ENCODE measurements at regions not wholly inside any gene's neighbourhood (a gene's known extent, or its start where the extent isn't known, plus 50 kb on each side); places are given as distances from the start of the nearest gene placed in this dataset.

GRCh38 chr1:78227705-78228635 is 182.2 kb downstream of the GIPC2 start:
- no peaks in the 10 kb centered on the region for H3K36me3 ChIP-seq (ENCODE audit: control insufficient read depth in 2 of 2, insufficient read depth in 2 of 2, low read length in 2 of 2)
- no peaks in the 10 kb centered on the region for H3K4me1 ChIP-seq (ENCODE audit: control insufficient read depth, insufficient read depth, low read length)
- H3K4me3 ChIP-seq (ENCODE audit: low read length in 2 of 2), result no peak overlapping the region
- peaks cover 8 to 11% of the 10 kb centered on the region in 2 donors for H3K9me3 ChIP-seq (ENCODE audit: control insufficient read depth in 2 of 2, low read length in 2 of 2)
- H3K27me3 ChIP-seq (ENCODE audit: control insufficient read depth in 1 of 2, insufficient read depth in 2 of 2, low read length in 2 of 2), result no peaks in the 10 kb centered on the region
- H3K9ac ChIP-seq (ENCODE audit: low read length in 2 of 2), result no peak overlapping the region
- H3K27ac ChIP-seq (ENCODE audit: low read length), result no peak overlapping the region

- no peak overlapping the region for H3K4me3 ChIP-seq (ENCODE audit: low read length in 2 of 2)
- H3K9ac ChIP-seq (ENCODE audit: low read length in 2 of 2), result no peak overlapping the region
- no peaks in the 10 kb centered on the region for H3K36me3 ChIP-seq (ENCODE audit: control insufficient read depth in 2 of 2, insufficient read depth in 2 of 2, low read length in 2 of 2)
- H3K27me3 ChIP-seq (ENCODE audit: control insufficient read depth in 1 of 2, insufficient read depth in 2 of 2, low read length in 2 of 2), result no peaks in the 10 kb centered on the region
- H3K9me3 ChIP-seq (ENCODE audit: control insufficient read depth in 2 of 2, low read length in 2 of 2), result peaks cover 8 to 11% of the 10 kb centered on the region in 2 donors
- H3K4me1 ChIP-seq (ENCODE audit: control insufficient read depth, insufficient read depth, low read length), result no peaks in the 10 kb centered on the region
- H3K27ac ChIP-seq (ENCODE audit: low read length), result no peak overlapping the region
These were observed 183.6 kb downstream of the GIPC2 start for GRCh38 chr1:78229344-78229743.

GRCh38 chr1:78231477-78231876 is 185.7 kb downstream of the GIPC2 start:
- H3K27me3 ChIP-seq (ENCODE audit: control insufficient read depth in 1 of 2, insufficient read depth in 2 of 2, low read length in 2 of 2), result no peaks in the 10 kb centered on the region
- no peak overlapping the region for H3K4me3 ChIP-seq (ENCODE audit: low read length in 2 of 2)
- no peak overlapping the region for H3K9ac ChIP-seq (ENCODE audit: low read length in 2 of 2)
- H3K36me3 ChIP-seq (ENCODE audit: control insufficient read depth in 2 of 2, insufficient read depth in 2 of 2, low read length in 2 of 2), result no peaks in the 10 kb centered on the region
- H3K9me3 ChIP-seq (ENCODE audit: control insufficient read depth in 2 of 2, low read length in 2 of 2), result peaks cover 8 to 11% of the 10 kb centered on the region in 2 donors
- no peaks in the 10 kb centered on the region for H3K4me1 ChIP-seq (ENCODE audit: control insufficient read depth, insufficient read depth, low read length)
- H3K27ac ChIP-seq (ENCODE audit: low read length), result no peak overlapping the region

GRCh38 chr1:78231894-78232293 is 186.1 kb downstream of the GIPC2 start:
- Histone ChIP-seq H3K9ac (ENCODE audit: low read length in 2 of 2) (no peak overlapping the region), H3K4me1 (ENCODE audit: control insufficient read depth, insufficient read depth, low read length) (no peaks in the 10 kb centered on the region), H3K27ac (ENCODE audit: low read length) (no peak overlapping the region), H3K36me3 (ENCODE audit: control insufficient read depth in 2 of 2, insufficient read depth in 2 of 2, low read length in 2 of 2) (no peaks in the 10 kb centered on the region), H3K4me3 (ENCODE audit: low read length in 2 of 2) (no peak overlapping the region), H3K27me3 (ENCODE audit: control insufficient read depth in 1 of 2, insufficient read depth in 2 of 2, low read length in 2 of 2) (no peaks in the 10 kb centered on the region), H3K9me3 (ENCODE audit: control insufficient read depth in 2 of 2, low read length in 2 of 2) (peaks cover 7% of the 10 kb centered on the region in 2 donors)

- H3K9ac ChIP-seq (ENCODE audit: low read length in 2 of 2), result no peak overlapping the region
- H3K27ac ChIP-seq (ENCODE audit: low read length), result no peak overlapping the region
- H3K4me1 ChIP-seq (ENCODE audit: control insufficient read depth, insufficient read depth, low read length), result no peaks in the 10 kb centered on the region
- no peaks in the 10 kb centered on the region for H3K27me3 ChIP-seq (ENCODE audit: control insufficient read depth in 1 of 2, insufficient read depth in 2 of 2, low read length in 2 of 2)
- H3K9me3 ChIP-seq (ENCODE audit: control insufficient read depth in 2 of 2, low read length in 2 of 2), result peaks cover 0 to under 1% of the 10 kb centered on the region in 2 donors
- H3K4me3 ChIP-seq (ENCODE audit: low read length in 2 of 2), result no peak overlapping the region
- no peaks in the 10 kb centered on the region for H3K36me3 ChIP-seq (ENCODE audit: control insufficient read depth in 2 of 2, insufficient read depth in 2 of 2, low read length in 2 of 2)
These were observed 186.9 kb downstream of the GIPC2 start for GRCh38 chr1:78232630-78233029.

GRCh38 chr1:78234496-78234895 is 188.7 kb downstream of the GIPC2 start:
- Histone ChIP-seq H3K36me3 (ENCODE audit: control insufficient read depth in 2 of 2, insufficient read depth in 2 of 2, low read length in 2 of 2) (no peaks in the 10 kb centered on the region), H3K9me3 (ENCODE audit: control insufficient read depth in 2 of 2, low read length in 2 of 2) (no peaks in the 10 kb centered on the region)

GRCh38 chr1:78236716-78237115 is 190.9 kb downstream of the GIPC2 start:
- Histone ChIP-seq H3K36me3 (ENCODE audit: control insufficient read depth in 2 of 2, insufficient read depth in 2 of 2, low read length in 2 of 2) (no peaks in the 10 kb centered on the region), H3K27me3 (ENCODE audit: control insufficient read depth in 1 of 2, insufficient read depth in 2 of 2, low read length in 2 of 2) (no peaks in the 10 kb centered on the region), H3K4me1 (ENCODE audit: control insufficient read depth, insufficient read depth, low read length) (peaks cover 7% of the 10 kb centered on the region), H3K9me3 (ENCODE audit: control insufficient read depth in 2 of 2, low read length in 2 of 2) (no peaks in the 10 kb centered on the region), H3K9ac (ENCODE audit: low read length in 2 of 2) (no peak overlapping the region), H3K4me3 (ENCODE audit: low read length in 2 of 2) (no peak overlapping the region), H3K27ac (ENCODE audit: low read length) (no peak overlapping the region)

More at GRCh38 chr1:78234496-78234895, 188.7 kb downstream of the GIPC2 start:
- no peaks in the 10 kb centered on the region for H3K27me3 ChIP-seq (ENCODE audit: control insufficient read depth in 1 of 2, insufficient read depth in 2 of 2, low read length in 2 of 2)
- H3K4me1 ChIP-seq (ENCODE audit: control insufficient read depth, insufficient read depth, low read length), result no peaks in the 10 kb centered on the region
- H3K9ac ChIP-seq (ENCODE audit: low read length in 2 of 2), result no peak overlapping the region
- H3K4me3 ChIP-seq (ENCODE audit: low read length in 2 of 2), result no peak overlapping the region
- no peak overlapping the region for H3K27ac ChIP-seq (ENCODE audit: low read length)

GRCh38 chr1:78237364-78237916 is 191.7 kb downstream of the GIPC2 start:
- Histone ChIP-seq H3K27ac (ENCODE audit: low read length) (no peak overlapping the region), H3K9me3 (ENCODE audit: control insufficient read depth in 2 of 2, low read length in 2 of 2) (no peaks in the 10 kb centered on the region), H3K4me1 (ENCODE audit: control insufficient read depth, insufficient read depth, low read length) (peaks cover 7% of the 10 kb centered on the region), H3K27me3 (ENCODE audit: control insufficient read depth in 1 of 2, insufficient read depth in 2 of 2, low read length in 2 of 2) (no peaks in the 10 kb centered on the region), H3K9ac (ENCODE audit: low read length in 2 of 2) (no peak overlapping the region), H3K36me3 (ENCODE audit: control insufficient read depth in 2 of 2, insufficient read depth in 2 of 2, low read length in 2 of 2) (no peaks in the 10 kb centered on the region), H3K4me3 (ENCODE audit: low read length in 2 of 2) (no peak overlapping the region)

GRCh38 chr1:78240191-78240590 is 194.4 kb downstream of the GIPC2 start:
- H3K9me3 ChIP-seq (ENCODE audit: control insufficient read depth in 2 of 2, low read length in 2 of 2), result no peaks in the 10 kb centered on the region
- no peaks in the 10 kb centered on the region for H3K27me3 ChIP-seq (ENCODE audit: control insufficient read depth in 1 of 2, insufficient read depth in 2 of 2, low read length in 2 of 2)
- no peaks in the 10 kb centered on the region for H3K36me3 ChIP-seq (ENCODE audit: control insufficient read depth in 2 of 2, insufficient read depth in 2 of 2, low read length in 2 of 2)
- no peak overlapping the region for H3K4me3 ChIP-seq (ENCODE audit: low read length in 2 of 2)
- peak overlapping the region; percentile 31 for H3K27ac ChIP-seq (ENCODE audit: low read length)
- H3K9ac ChIP-seq (ENCODE audit: low read length in 2 of 2), result no peak overlapping the region
- H3K4me1 ChIP-seq (ENCODE audit: control insufficient read depth, insufficient read depth, low read length), result peaks cover 7% of the 10 kb centered on the region

GRCh38 chr1:78240755-78241154 is 195.0 kb downstream of the GIPC2 start:
- H3K4me1 ChIP-seq (ENCODE audit: control insufficient read depth, insufficient read depth, low read length), result peaks cover 7% of the 10 kb centered on the region
- no peaks in the 10 kb centered on the region for H3K36me3 ChIP-seq (ENCODE audit: control insufficient read depth in 2 of 2, insufficient read depth in 2 of 2, low read length in 2 of 2)
- no peak overlapping the region for H3K4me3 ChIP-seq (ENCODE audit: low read length in 2 of 2)
- H3K9me3 ChIP-seq (ENCODE audit: control insufficient read depth in 2 of 2, low read length in 2 of 2), result no peaks in the 10 kb centered on the region
- no peak overlapping the region for H3K9ac ChIP-seq (ENCODE audit: low read length in 2 of 2)
- peak overlapping the region; percentile 31 for H3K27ac ChIP-seq (ENCODE audit: low read length)
- H3K27me3 ChIP-seq (ENCODE audit: control insufficient read depth in 1 of 2, insufficient read depth in 2 of 2, low read length in 2 of 2), result no peaks in the 10 kb centered on the region

GRCh38 chr1:78247079-78247478 is 201.3 kb downstream of the GIPC2 start:
- Histone ChIP-seq H3K4me1 (ENCODE audit: control insufficient read depth, insufficient read depth, low read length) (no peaks in the 10 kb centered on the region), H3K9me3 (ENCODE audit: control insufficient read depth in 2 of 2, low read length in 2 of 2) (no peaks in the 10 kb centered on the region), H3K36me3 (ENCODE audit: control insufficient read depth in 2 of 2, insufficient read depth in 2 of 2, low read length in 2 of 2) (no peaks in the 10 kb centered on the region), H3K4me3 (ENCODE audit: low read length in 2 of 2) (no peak overlapping the region), H3K27me3 (ENCODE audit: control insufficient read depth in 1 of 2, insufficient read depth in 2 of 2, low read length in 2 of 2) (no peaks in the 10 kb centered on the region), H3K9ac (ENCODE audit: low read length in 2 of 2) (no peak overlapping the region), H3K27ac (ENCODE audit: low read length) (no peak overlapping the region)

All from stomach smooth muscle (tissue), 2 donors.